ES-I3 (cell line): ENCODE measurements at regions not wholly inside any gene's neighbourhood (a gene's known extent, or its start where the extent isn't known, plus 50 kb on each side); places are given as distances from the start of the nearest gene placed in this dataset.

Experiments
- H3K36me3 ChIP-seq: 2 replicates; pipeline ENCODE4 v1.6.1; 2013; ENCODE audit warnings: mild to moderate bottlenecking, low read length, control low read depth, moderate library complexity; ENCODE audit not compliant: insufficient read depth
- H3K4me1 ChIP-seq: 2 replicates; pipeline ENCODE4 v1.6.1; 2013; ENCODE audit warnings: mild to moderate bottlenecking, control low read depth, low read length; ENCODE audit not compliant: insufficient read depth
- H3K9ac ChIP-seq: 2 replicates; pipeline ENCODE4 v1.6.1; 2013; ENCODE audit warnings: low read depth, mild to moderate bottlenecking, low read length, moderate library complexity
- H3K9me3 ChIP-seq: 2 replicates; pipeline ENCODE4 v1.6.1; 2013; ENCODE audit warnings: mild to moderate bottlenecking, low read length, moderate library complexity; ENCODE audit not compliant: control insufficient read depth, insufficient read depth

GRCh38 chr5:124419531-124419930 is 326.9 kb downstream of the ZNF608 start:
- no peak overlapping the region for H3K9ac ChIP-seq
- peaks cover 12% of the 10 kb centered on the region for H3K9me3 ChIP-seq
- no peaks in the 10 kb centered on the region for H3K36me3 ChIP-seq
- H3K4me1 ChIP-seq, result no peaks in the 10 kb centered on the region

- H3K9me3 ChIP-seq, result peaks cover 9% of the 10 kb centered on the region
- H3K4me1 ChIP-seq, result no peaks in the 10 kb centered on the region
- no peaks in the 10 kb centered on the region for H3K36me3 ChIP-seq
- H3K9ac ChIP-seq, result no peak overlapping the region
These were observed 328.0 kb downstream of the ZNF608 start for GRCh38 chr5:124418390-124418789.

DNA sequence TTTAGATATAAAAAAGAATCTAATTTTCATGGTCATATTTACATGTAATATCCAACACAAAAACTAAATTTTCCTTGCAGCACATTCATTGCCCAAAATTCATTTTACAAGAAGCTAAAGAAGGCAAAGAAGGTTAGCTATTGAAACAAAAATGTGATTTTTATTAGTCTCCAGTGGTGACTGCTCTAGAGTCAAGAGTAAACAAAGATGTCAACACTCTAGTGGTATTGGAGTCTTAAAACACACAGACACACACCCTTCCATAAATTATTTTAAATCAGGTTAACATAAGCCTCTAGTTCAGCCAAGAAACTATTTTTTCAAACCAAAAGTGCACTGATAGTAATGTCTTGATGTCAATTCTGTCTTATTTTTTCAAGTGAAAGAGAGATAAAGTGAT is 329.2 kb downstream of the ZNF608 start:
- Histone ChIP-seq H3K9me3 (peaks cover under 1% of the 10 kb centered on the region; the same call in 1 of the 2 replicates), H3K36me3 (no peaks in the 10 kb centered on the region), H3K9ac (no peak overlapping the region), H3K4me1 (no peaks in the 10 kb centered on the region)

GRCh38 chr5:124416627-124417026 is 329.8 kb downstream of the ZNF608 start:
- no peaks in the 10 kb centered on the region for H3K4me1 ChIP-seq
- H3K36me3 ChIP-seq, result no peaks in the 10 kb centered on the region
- H3K9ac ChIP-seq, result no peak overlapping the region
- no peaks in the 10 kb centered on the region for H3K9me3 ChIP-seq

DNA sequence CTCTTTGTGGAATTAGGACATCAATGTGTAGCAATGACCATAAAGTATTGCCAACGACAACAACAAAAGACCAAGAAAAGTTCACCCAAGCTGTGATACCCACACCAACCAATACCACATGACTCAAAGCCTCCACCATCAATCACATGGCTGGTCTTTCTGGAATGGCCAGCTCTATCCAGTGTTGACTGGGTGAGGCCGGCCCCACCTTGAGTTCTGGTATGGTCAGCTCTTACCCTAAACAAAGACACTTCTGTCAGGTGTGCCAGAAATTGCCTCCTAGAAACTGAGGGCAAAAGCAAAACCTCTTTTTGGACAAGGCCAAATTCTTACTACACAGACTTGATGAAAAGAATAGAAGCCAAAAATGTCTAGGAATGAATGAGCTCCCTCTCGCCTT is 331.5 kb downstream of the ZNF608 start:
- Histone ChIP-seq H3K36me3 (no peaks in the 10 kb centered on the region), H3K9me3 (no peaks in the 10 kb centered on the region)

GRCh38 chr5:124410539-124411488 is 335.6 kb downstream of the ZNF608 start:
- Histone ChIP-seq H3K36me3 (no peaks in the 10 kb centered on the region), H3K9me3 (no peaks in the 10 kb centered on the region), H3K4me1 (no peaks in the 10 kb centered on the region), H3K9ac (no peak overlapping the region)

More for the DNA sequence above, 331.5 kb downstream of the ZNF608 start:
- H3K4me1 ChIP-seq, result no peaks in the 10 kb centered on the region
- no peak overlapping the region for H3K9ac ChIP-seq

DNA sequence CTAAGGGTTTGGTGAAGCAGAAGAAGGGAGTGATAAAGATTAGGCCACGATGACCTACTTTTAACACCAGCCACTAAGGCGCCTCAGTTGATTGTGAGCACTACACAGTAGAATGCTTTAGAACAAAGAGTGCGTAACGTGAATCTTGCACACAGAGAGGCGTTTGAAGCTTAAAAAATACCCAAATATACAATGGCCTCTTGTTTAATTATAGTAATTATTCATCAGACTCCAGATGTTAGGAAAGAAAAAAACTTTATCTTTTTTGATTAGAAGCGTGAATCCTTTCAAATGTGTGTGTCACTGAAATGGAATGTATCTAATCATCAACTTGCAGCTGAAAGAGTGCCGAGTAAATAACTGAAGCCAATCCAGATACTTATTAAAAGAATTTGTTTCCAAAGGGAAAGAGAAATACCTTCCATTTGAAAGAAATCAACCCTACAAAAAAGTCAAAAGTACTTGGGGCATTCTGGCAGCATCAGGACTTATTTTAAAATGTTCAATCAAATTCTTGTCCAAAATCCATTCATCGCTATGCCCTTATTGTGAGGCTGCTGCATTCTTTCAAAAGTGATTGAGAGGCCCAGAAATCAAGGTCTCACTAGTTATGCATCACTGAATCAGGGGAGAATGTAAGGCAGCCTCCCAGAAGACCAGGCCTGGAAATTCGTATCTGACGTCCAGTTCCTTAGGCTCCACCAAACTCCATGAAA is 337.5 kb downstream of the ZNF608 start:
- Histone ChIP-seq H3K4me1 (no peaks in the 10 kb centered on the region), H3K36me3 (no peaks in the 10 kb centered on the region), H3K9me3 (no peaks in the 10 kb centered on the region), H3K9ac (no peak overlapping the region)

DNA sequence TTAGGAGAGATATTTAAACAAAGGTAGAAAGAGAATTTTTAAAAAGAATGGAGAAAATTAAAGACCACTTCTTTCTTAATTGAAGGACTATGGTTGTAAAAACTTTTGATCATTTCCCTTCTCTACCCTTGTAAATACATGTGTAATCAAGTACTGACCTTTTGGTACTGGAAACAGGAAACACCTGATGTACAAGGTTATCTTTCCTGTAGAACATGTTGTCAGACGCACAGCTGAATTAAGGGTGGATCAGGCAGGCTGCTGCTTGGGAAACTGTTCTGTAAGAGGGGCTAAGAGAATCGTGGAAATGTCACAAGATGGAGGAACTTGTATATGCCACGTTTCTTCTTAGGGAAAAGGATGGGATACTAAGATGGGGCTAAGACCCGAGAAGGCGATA is 341.6 kb downstream of the ZNF608 start:
- H3K9ac ChIP-seq, result no peak overlapping the region
- H3K9me3 ChIP-seq, result no peaks in the 10 kb centered on the region

DNA sequence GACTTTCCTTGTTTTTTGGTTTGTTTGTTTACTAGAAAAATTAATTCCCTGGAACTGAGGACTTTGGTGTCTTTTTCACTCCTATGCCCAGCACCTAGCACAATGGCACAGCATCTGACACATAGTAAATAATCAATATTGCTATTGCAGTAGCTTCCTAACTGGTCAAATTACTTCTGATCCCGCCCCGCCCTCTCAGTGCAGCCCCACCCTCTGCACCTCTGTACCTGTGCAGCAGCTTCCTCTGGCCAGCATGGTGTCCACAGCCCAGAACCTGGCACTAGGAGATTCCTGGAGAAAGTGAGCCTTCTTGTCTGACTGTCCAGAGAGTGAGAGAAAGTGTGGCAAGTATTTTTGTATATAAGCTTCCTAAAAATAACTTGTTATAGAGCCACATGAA is 343.2 kb downstream of the ZNF608 start:
- Histone ChIP-seq H3K36me3 (no peaks in the 10 kb centered on the region), H3K4me1 (no peaks in the 10 kb centered on the region), H3K9me3 (no peaks in the 10 kb centered on the region), H3K9ac (no peak overlapping the region)

More for the DNA sequence above, 341.6 kb downstream of the ZNF608 start:
- no peaks in the 10 kb centered on the region for H3K36me3 ChIP-seq
- H3K4me1 ChIP-seq, result no peaks in the 10 kb centered on the region

GRCh38 chr5:124402144-124402581 is 344.3 kb downstream of the ZNF608 start:
- H3K9ac ChIP-seq, result no peak overlapping the region
- H3K36me3 ChIP-seq, result no peaks in the 10 kb centered on the region
- H3K4me1 ChIP-seq, result no peaks in the 10 kb centered on the region
- H3K9me3 ChIP-seq, result no peaks in the 10 kb centered on the region

GRCh38 chr5:124401476-124402143 is 344.8 kb downstream of the ZNF608 start:
- Histone ChIP-seq H3K9me3 (no peaks in the 10 kb centered on the region), H3K4me1 (no peaks in the 10 kb centered on the region), H3K9ac (no peak overlapping the region), H3K36me3 (no peaks in the 10 kb centered on the region)

DNA sequence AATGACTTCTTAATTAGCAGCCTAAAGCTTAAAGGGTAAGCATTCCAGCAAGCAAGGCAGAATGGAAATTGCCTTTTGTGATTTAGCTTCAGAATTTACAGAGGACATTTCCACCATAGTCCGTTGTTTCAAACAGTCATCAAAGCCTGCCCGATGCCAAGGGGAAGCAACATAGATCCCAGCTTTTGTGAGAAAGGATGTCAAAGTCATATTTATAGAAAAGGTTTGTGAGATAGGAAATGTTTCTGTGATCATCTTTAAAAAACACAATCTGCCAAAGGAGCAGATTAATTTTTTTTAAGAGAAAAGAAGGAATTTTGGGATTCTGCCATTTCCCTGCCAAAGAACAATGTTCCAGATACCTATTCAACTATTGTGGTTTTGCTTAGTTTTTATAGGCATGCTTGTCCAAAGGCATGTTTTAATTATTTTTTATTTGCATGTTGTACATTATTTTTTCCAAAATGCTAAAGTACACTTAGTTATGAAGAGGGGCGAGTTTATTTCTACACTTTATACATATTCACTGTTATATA is 346.9 kb downstream of the ZNF608 start:
- Histone ChIP-seq H3K9ac (no peak overlapping the region), H3K36me3 (no peaks in the 10 kb centered on the region), H3K4me1 (no peaks in the 10 kb centered on the region), H3K9me3 (no peaks in the 10 kb centered on the region)

DNA sequence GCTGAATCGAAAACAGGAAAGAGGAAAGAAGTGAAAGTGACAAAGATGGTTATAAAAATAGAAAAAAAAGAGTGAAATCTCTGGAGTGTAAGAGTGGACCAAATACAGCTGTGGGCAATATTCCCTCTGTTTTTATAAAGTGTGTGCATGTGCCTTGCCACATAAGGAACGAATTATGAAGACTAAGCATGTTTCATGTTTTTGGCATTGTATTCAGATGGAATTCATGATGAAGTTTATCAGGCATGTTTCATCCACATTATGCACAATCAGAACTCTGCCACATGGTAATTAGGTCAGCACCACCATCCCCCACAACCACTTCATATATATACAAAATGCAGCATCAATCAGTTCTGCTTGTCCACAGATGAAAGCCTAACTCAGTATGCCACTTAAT is 348.0 kb downstream of the ZNF608 start:
- H3K4me1 ChIP-seq, result no peaks in the 10 kb centered on the region
- H3K9ac ChIP-seq, result no peak overlapping the region
- H3K36me3 ChIP-seq, result no peaks in the 10 kb centered on the region
- H3K9me3 ChIP-seq, result no peaks in the 10 kb centered on the region

DNA sequence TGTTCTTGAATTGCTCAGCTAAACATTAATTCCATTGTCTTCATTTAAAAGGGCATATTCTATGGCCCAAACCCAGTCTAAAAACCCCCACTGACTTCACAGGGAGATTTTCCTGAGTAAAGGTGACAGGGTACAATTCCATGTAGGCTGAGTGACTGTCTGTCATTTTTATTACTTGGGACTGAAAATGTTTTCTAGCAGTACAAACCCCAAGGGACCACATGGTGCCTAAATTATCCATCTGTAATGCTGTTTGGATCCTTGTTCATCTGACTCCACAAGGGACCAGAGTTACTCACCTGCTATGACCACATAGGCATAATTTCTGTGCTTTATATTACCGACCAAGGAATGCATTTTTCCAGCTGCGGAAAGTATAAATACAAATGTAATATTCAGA is 349.1 kb downstream of the ZNF608 start:
- no peaks in the 10 kb centered on the region for H3K9me3 ChIP-seq
- no peak overlapping the region for H3K9ac ChIP-seq
- H3K4me1 ChIP-seq, result no peaks in the 10 kb centered on the region
- H3K36me3 ChIP-seq, result no peaks in the 10 kb centered on the region
